CD14-positive monocyte (primary cell): ENCODE measurements at regions not wholly inside any gene's neighbourhood (a gene's known extent, or its start where the extent isn't known, plus 50 kb on each side); places are given as distances from the start of the nearest gene placed in this dataset.

ENCODE experiments used
- DNase-seq, 3 donors: peaks; one replicate each; pipeline ENCODE4 v3.0.0-alpha.2; 2011 to 2022
- H2AFZ ChIP-seq: 2 replicates; pipeline ENCODE4 v1.6.0; 2012; ENCODE audit warnings: mild to moderate bottlenecking, low read depth, low read length, inconsistent platforms; ENCODE audit not compliant: insufficient read depth, poor library complexity, severe bottlenecking
- H3K27ac ChIP-seq, 2 donors: 1 replicate in 1 of 2; 2 replicates in 1 of 2; pipeline ENCODE4 v1.5.1; 2012 to 2013; ENCODE audit warnings: low read length in 2 of 2, control low read depth in 1 of 2, inconsistent platforms in 1 of 2, low read depth in 1 of 2, mild to moderate bottlenecking in 1 of 2
- H3K27me3 ChIP-seq, 2 donors: one replicate each; pipeline versions ENCODE4 v1.6.0 to v1.6.1; 2011 to 2013; ENCODE audit warnings: low read length in 2 of 2; ENCODE audit not compliant: control insufficient read depth in 2 of 2, insufficient read depth in 2 of 2
- H3K36me3 ChIP-seq, 2 donors: replicated peaks in 1 of 2; 1 replicate in 1 of 2; 2 replicates in 1 of 2; pipeline versions ENCODE4 v1.5.1 to v1.6.1; 2012 to 2013; ENCODE audit warnings: low read length in 2 of 2, control low read depth in 1 of 2, inconsistent platforms in 1 of 2, mild to moderate bottlenecking in 1 of 2; ENCODE audit not compliant: insufficient read depth in 2 of 2, control insufficient read depth in 1 of 2
- H3K4me1 ChIP-seq, 2 donors: 1 replicate in 1 of 2; 2 replicates in 1 of 2; pipeline versions ENCODE4 v1.5.1 to v1.6.1; 2012 to 2013; ENCODE audit warnings: low read length in 2 of 2, control low read depth in 1 of 2, inconsistent platforms in 1 of 2, mild to moderate bottlenecking in 1 of 2, moderate library complexity in 1 of 2; ENCODE audit not compliant: insufficient read depth in 2 of 2, control insufficient read depth in 1 of 2
- H3K4me2 ChIP-seq: replicated peaks from 2 replicates; pipeline ENCODE3; 2012; ENCODE audit warnings: low read length, moderate library complexity, mild to moderate bottlenecking; ENCODE audit not compliant: poor library complexity, severe bottlenecking; ENCODE audit errors: extremely low read depth
- H3K4me3 ChIP-seq, 3 experiments: fragments of 200-600 bp in 1 of 3; sonication (generic) in 1 of 3; replicated peaks in 1 of 3; 1 replicate in 2 of 3; 2 replicates in 1 of 3; pipeline ENCODE4 v1.5.1; 2011 to 2013; ENCODE audit warnings: low read length in 3 of 3, mild to moderate bottlenecking in 3 of 3, control low read depth in 2 of 3, low read depth in 2 of 3, inconsistent platforms in 1 of 3, moderate library complexity in 1 of 3
- H3K79me2 ChIP-seq: 2 replicates; pipeline ENCODE4 v1.6.0; 2012; ENCODE audit warnings: mild to moderate bottlenecking, control low read depth, inconsistent platforms, low read length, moderate library complexity; ENCODE audit not compliant: insufficient read depth
- H3K9ac ChIP-seq: 2 replicates; pipeline ENCODE4 v1.6.0; 2017; ENCODE audit warnings: low read length, mild to moderate bottlenecking; ENCODE audit not compliant: insufficient read depth, poor library complexity, severe bottlenecking
- H3K9me3 ChIP-seq, 2 donors: replicated peaks in 1 of 2; 1 replicate in 1 of 2; 2 replicates in 1 of 2; pipeline versions ENCODE4 v1.5.1 to v1.6.1; 2012 to 2013; ENCODE audit warnings: low read length in 2 of 2, control low read depth in 1 of 2; ENCODE audit not compliant: control insufficient read depth in 1 of 2, insufficient read depth in 1 of 2
- H4K20me1 ChIP-seq: 2 replicates; pipeline ENCODE4 v1.6.0; 2012; ENCODE audit warnings: mild to moderate bottlenecking, low read length, control low read depth, moderate library complexity; ENCODE audit not compliant: insufficient read depth
- H3K27ac Mint-ChIP-seq, 7 donors: one replicate each; pipeline ENCODE4 v1.8.0; 2020; ENCODE audit warnings: mild to moderate bottlenecking in 7 of 7, mixed read lengths in 7 of 7, moderate library complexity in 6 of 7, inconsistent platforms in 2 of 7
- H3K27me3 Mint-ChIP-seq, 3 donors: one replicate each; pipeline ENCODE4 v1.8.0; 2021 to 2022; ENCODE audit warnings: low read depth in 3 of 3, mild to moderate bottlenecking in 3 of 3, mixed read lengths in 3 of 3, moderate library complexity in 3 of 3, inconsistent platforms in 1 of 3
- H3K36me3 Mint-ChIP-seq, 2 donors: one replicate each; pipeline ENCODE4 v1.8.0; 2020; ENCODE audit warnings: mixed read lengths in 2 of 2, inconsistent platforms in 1 of 2, mild to moderate bottlenecking in 1 of 2
- H3K4me1 Mint-ChIP-seq: one replicate; pipeline ENCODE4 v1.8.0; 2020; ENCODE audit warnings: mild to moderate bottlenecking, mixed read lengths
- H3K4me3 Mint-ChIP-seq, 2 donors: one replicate each; pipeline ENCODE4 v1.8.0; 2020; ENCODE audit warnings: mild to moderate bottlenecking in 2 of 2, mixed read lengths in 2 of 2, moderate library complexity in 1 of 2
- H3K9me3 Mint-ChIP-seq, 7 donors: one replicate each; pipeline ENCODE4 v1.8.0; 2020 to 2022; ENCODE audit warnings: mixed read lengths in 7 of 7, mild to moderate bottlenecking in 6 of 7, moderate library complexity in 6 of 7, inconsistent platforms in 2 of 7
- WGBS: methylation state at CpG from one replicate; pipeline ENCODE4 v1.1.5; 2013; ENCODE audit warnings: missing lambda C conversion rate; ENCODE audit not compliant: insufficient coverage; 5-methylcytosine and 5-hydroxymethylcytosine counted together
- intact Hi-C, 2 donors: fragments of 100-400 bp; cut with micrococcal nuclease; formaldehyde crosslinking; loops; one replicate each; pipeline versions ENCODE4 v1.15.0 to v1.15.1; 2023
- TF ChIP-seq, protein P1 (sequence below): fragments of 200-600 bp; IDR thresholded peaks from one replicate; pipeline ENCODE4 v1.8.0; 2022; ENCODE audit warnings: antibody characterized with exemption, mild to moderate bottlenecking

DNA sequence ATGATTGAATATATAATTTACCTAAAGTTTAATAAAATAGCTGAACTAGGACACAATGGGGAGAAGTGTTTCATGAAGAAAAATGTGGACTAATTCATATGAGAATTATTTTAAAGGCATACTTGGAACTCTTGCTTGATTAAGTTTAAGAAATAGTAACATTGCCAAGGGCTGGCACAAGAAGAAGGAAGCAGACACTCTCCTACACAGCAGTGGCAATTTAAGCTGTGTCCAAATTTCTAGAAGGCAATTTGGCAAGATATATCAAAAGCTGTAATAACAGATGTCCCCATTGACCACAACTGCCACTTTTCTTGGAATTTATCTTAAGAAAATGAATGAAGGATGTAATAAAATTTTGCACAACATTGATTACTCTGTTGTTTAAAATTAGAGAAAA is 209.5 kb upstream of the S100G start:
- peaks cover 0 to 13% (median 2%) of the 10 kb centered on the region in 3 donors for H3K27me3 Mint-ChIP-seq
- Histone ChIP-seq H2AFZ (no peak overlapping the region), H3K9ac (no peak overlapping the region), H3K4me2 (no peak overlapping the region), H3K4me3 (no peak overlapping the region), H3K27me3 (peaks cover 0 to 13% of the 10 kb centered on the region in 2 donors), H3K4me1 (no peaks in the 10 kb centered on the region), H3K36me3 (no peaks in the 10 kb centered on the region), H4K20me1 (no peaks in the 10 kb centered on the region), H3K79me2 (no peaks in the 10 kb centered on the region), H3K27ac (no peak overlapping the region), H3K9me3 (no peaks in the 10 kb centered on the region)
- TF ChIP-seq, protein P1, sequence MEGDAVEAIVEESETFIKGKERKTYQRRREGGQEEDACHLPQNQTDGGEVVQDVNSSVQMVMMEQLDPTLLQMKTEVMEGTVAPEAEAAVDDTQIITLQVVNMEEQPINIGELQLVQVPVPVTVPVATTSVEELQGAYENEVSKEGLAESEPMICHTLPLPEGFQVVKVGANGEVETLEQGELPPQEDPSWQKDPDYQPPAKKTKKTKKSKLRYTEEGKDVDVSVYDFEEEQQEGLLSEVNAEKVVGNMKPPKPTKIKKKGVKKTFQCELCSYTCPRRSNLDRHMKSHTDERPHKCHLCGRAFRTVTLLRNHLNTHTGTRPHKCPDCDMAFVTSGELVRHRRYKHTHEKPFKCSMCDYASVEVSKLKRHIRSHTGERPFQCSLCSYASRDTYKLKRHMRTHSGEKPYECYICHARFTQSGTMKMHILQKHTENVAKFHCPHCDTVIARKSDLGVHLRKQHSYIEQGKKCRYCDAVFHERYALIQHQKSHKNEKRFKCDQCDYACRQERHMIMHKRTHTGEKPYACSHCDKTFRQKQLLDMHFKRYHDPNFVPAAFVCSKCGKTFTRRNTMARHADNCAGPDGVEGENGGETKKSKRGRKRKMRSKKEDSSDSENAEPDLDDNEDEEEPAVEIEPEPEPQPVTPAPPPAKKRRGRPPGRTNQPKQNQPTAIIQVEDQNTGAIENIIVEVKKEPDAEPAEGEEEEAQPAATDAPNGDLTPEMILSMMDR, result no peak
- DNase-seq, result no peak
- no peak overlapping the region for H3K4me3 Mint-ChIP-seq
- H3K9me3 Mint-ChIP-seq, result peaks cover 0 to 1% (median 0%) of the 10 kb centered on the region in 7 donors
- intact Hi-C loops, result no loop called here
- H3K36me3 Mint-ChIP-seq, result no peaks in the 10 kb centered on the region
- no peak overlapping the region for H3K27ac Mint-ChIP-seq
- H3K4me1 Mint-ChIP-seq, result no peaks in the 10 kb centered on the region

DNA sequence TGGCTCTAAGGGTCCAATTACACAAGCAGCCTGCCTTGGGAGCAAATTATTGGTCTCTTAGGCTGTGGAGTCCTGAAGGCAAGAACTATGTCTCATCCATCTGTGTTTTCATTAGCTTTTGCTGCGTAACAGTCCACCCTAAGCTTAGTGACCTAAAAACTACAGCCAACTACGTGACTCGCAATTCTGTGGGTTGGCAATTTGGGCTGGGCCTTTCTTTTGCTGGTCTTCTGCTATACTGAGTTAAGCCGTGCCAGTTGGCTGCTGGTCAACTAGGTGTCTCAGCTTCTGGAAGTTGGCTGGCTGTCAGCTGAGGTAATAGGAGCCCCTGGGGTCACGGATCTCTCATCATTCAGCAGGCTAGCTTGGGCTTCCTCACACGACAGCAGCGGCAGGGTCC is 205.6 kb upstream of the S100G start:
- Histone ChIP-seq H3K4me2 (no peak overlapping the region), H3K4me1 (peaks cover 0 to 4% of the 10 kb centered on the region in 2 donors), H2AFZ (no peak overlapping the region), H3K9me3 (no peaks in the 10 kb centered on the region), H3K27ac (no peak overlapping the region), H3K27me3 (peaks cover 0 to 2% of the 10 kb centered on the region in 2 donors), H3K79me2 (no peaks in the 10 kb centered on the region), H4K20me1 (no peaks in the 10 kb centered on the region), H3K4me3 (no peak overlapping the region), H3K36me3 (no peaks in the 10 kb centered on the region), H3K9ac (no peak overlapping the region)
- intact Hi-C loops, result no loop called here
- DNase-seq, result no peak
- Mint-ChIP-seq H3K4me3 (no peak overlapping the region), H3K27me3 (peaks cover 1 to 24% (median 3%) of the 10 kb centered on the region in 3 donors), H3K36me3 (no peaks in the 10 kb centered on the region), H3K27ac (no peak overlapping the region), H3K4me1 (peaks cover 13% of the 10 kb centered on the region), H3K9me3 (peaks cover 0 to 1% (median 0%) of the 10 kb centered on the region in 7 donors)
- TF ChIP-seq, protein P1, result no peak
- 100% methylated on average over 2 of the region's 7 CpGs for WGBS
